OCI-LY7 (cell line): ENCODE measurements at regions not wholly inside any gene's neighbourhood (a gene's known extent, or its start where the extent isn't known, plus 50 kb on each side); places are given as distances from the start of the nearest gene placed in this dataset.

Experiments
- CTCF ChIP-seq: fragments of 200-600 bp; sonication (generic); conservative IDR thresholded peaks from 2 replicates; pipeline ENCODE4 v1.5.1; 2014; ENCODE audit warnings: mild to moderate bottlenecking, antibody characterized with exemption, low read length, moderate library complexity, mixed read lengths
- EZH2phosphoT487 ChIP-seq: fragments of 200-600 bp; sonication (generic); IDR thresholded peaks from 2 replicates; pipeline ENCODE4 v1.6.1; 2018; ENCODE audit warnings: low read depth, borderline replicate concordance, mild to moderate bottlenecking, mixed run types, antibody characterized with exemption, low read length, moderate library complexity, mixed read lengths

GRCh38 chr11:114924042-114924441 lies 245.7 kb downstream of the NXPE2 start:
- TF ChIP-seq CTCF (no peak), EZH2phosphoT487 (no peak)
